ENCODE measurements at regions not wholly inside any gene's neighbourhood (a gene's known extent, or its start where the extent isn't known, plus 50 kb on each side); places are given as distances from the start of the nearest gene placed in this dataset.

DNA sequence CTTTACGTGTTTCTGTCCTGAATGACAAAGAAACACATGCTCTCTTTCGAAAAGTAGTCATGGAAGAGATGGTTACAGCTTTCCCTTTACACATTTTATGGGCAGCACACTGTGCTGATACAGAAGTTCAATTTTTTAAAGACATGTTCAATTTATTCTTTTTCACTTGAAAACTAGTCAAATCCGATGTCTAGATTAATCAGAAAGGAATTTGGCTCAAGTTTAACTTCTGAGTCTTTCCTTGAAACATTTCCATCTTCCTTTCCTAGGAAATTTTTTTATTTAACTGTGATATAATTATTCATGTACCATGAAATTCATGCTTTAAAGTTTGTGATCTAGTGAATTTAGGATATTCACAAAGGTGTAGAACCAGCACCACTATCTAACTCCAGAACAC lies 360.1 kb downstream of the TNS3 start:
- H3K27ac Mint-ChIP-seq: no peak overlapping the region
- intact Hi-C loops (cut with micrococcal nuclease): no loop called here
- H3K4me1 ChIP-seq (ENCODE audit: control insufficient read depth in 2 of 2, insufficient read depth in 2 of 2, low read length in 2 of 2): peaks cover 9 to 25% of the 10 kb centered on the region in 2 donors
- H3K27me3 Mint-ChIP-seq: peaks cover 7% of the 10 kb centered on the region
- peaks cover 25% of the 10 kb centered on the region for H3K4me1 Mint-ChIP-seq
- DNase-seq: no peak
- no peak overlapping the region for H3K4me3 ChIP-seq (ENCODE audit: control extremely low read depth in 1 of 5, extremely low read depth in 1 of 5, insufficient read depth in 1 of 5, low read depth in 2 of 5, low read length in 4 of 5)
- H3K27ac ChIP-seq (ENCODE audit: low read length in 2 of 2): no peak overlapping the region
- no peaks in the 10 kb centered on the region for H3K9me3 ChIP-seq (ENCODE audit: control extremely low read depth in 1 of 3, control insufficient read depth in 2 of 3, insufficient read depth in 1 of 3, low read length in 2 of 3)
- no peak overlapping the region for H3K4me3 Mint-ChIP-seq
- POLR2A ChIA-PET: no interaction called here
- no peaks in the 10 kb centered on the region for H3K9me3 Mint-ChIP-seq (ENCODE audit: insufficient read depth)
- H4K20me1 ChIP-seq (ENCODE audit: control insufficient read depth, insufficient read depth, low read length, poor library complexity, severe bottlenecking): no peaks in the 10 kb centered on the region
- CTCF ChIA-PET: interaction anchor here (0.9 kb wide), 1 partner anchor 45 kb away, joined by 3 read pairs; no protein-coding TSS in a partner anchor
- peaks cover 0 to 2% (median 0%) of the 10 kb centered on the region in 4 experiments for H3K27me3 ChIP-seq (replicated peaks in 1 of 4; ENCODE audit: control extremely low read depth in 1 of 4, control insufficient read depth in 3 of 4, insufficient read depth in 4 of 4, low read length in 3 of 4)
- no peak for TF ChIP-seq EZH2 (IDR thresholded peaks at IDR 0.05; ENCODE audit: borderline replicate concordance, insufficient read depth, low read depth, low read length, poor library complexity, severe bottlenecking)
- TF ChIP-seq, protein P1, sequence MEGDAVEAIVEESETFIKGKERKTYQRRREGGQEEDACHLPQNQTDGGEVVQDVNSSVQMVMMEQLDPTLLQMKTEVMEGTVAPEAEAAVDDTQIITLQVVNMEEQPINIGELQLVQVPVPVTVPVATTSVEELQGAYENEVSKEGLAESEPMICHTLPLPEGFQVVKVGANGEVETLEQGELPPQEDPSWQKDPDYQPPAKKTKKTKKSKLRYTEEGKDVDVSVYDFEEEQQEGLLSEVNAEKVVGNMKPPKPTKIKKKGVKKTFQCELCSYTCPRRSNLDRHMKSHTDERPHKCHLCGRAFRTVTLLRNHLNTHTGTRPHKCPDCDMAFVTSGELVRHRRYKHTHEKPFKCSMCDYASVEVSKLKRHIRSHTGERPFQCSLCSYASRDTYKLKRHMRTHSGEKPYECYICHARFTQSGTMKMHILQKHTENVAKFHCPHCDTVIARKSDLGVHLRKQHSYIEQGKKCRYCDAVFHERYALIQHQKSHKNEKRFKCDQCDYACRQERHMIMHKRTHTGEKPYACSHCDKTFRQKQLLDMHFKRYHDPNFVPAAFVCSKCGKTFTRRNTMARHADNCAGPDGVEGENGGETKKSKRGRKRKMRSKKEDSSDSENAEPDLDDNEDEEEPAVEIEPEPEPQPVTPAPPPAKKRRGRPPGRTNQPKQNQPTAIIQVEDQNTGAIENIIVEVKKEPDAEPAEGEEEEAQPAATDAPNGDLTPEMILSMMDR (IDR thresholded peaks at IDR 0.05): no peak
- no peaks in the 10 kb centered on the region for H3K36me3 ChIP-seq (replicated peaks in 1 of 2; ENCODE audit: control extremely low read depth in 1 of 2, control insufficient read depth in 1 of 2, extremely low read depth in 1 of 2, insufficient read depth in 2 of 2, low read length in 1 of 2)
- H3K9ac ChIP-seq (ENCODE audit: low read length): no peak overlapping the region
- H2AFZ ChIP-seq (ENCODE audit: insufficient read depth, low read depth, low read length, poor library complexity, severe bottlenecking): no peak overlapping the region
- WGBS (ENCODE audit: insufficient coverage): no CpG with 5 or more reads among the region's 3 CpGs
- ATAC-seq (ENCODE audit: low read depth): no peak
- no peak overlapping the region for H3K4me2 ChIP-seq (replicated peaks; ENCODE audit: low read depth, low read length, poor library complexity, severe bottlenecking)
- no peaks in the 10 kb centered on the region for H3K79me2 ChIP-seq (ENCODE audit: control insufficient read depth, insufficient read depth, low read length)

DNA sequence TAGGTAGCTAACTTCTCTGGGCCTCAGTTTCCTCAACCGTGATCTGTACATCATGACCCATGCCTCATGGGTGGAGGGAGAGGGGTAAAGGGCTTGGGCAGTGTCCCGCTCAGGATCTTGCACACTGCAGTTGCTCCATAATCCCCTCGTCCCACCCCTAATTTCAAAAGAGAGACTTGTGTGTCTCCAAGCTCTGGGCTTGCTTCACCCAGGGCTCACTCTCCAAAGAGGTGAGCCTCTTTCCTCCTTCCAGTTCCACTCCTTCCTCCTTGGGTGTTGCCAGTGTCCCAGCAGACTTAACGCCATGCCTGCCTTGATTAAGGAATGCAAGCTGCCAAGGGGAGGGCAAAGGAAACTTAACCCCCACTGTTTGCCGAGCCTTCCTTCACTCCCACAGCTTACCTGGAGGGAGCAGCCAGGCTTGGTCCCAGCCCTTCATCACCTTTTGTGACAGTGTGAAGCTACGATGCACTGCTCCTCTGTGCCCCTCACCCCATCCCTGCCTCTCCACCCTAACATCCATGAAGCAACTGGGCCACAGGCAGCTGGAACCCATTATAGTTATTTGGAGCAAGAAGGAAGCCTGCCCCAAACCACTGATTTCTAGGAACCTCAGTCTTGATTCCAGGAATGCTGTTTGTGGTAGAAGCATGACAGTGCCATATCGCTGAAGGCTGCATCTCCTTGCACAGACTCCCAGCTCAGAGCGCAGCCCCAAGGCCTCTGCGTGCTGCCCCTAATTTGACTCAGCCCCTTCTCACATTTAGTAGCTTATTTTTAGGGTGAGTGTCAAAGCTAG lies 363.3 kb downstream of the TNS3 start:
- ChIA-PET POLR2A (no interaction called here), CTCF (interaction anchor here (0.8 kb wide), 1 partner anchor 48 kb away, joined by 3 read pairs; no protein-coding TSS in a partner anchor)
- no peak overlapping the region for H2AFZ ChIP-seq (ENCODE audit: insufficient read depth, low read depth, low read length, poor library complexity, severe bottlenecking)
- Mint-ChIP-seq H3K27ac (no peak overlapping the region), H3K4me1 (peaks cover 6% of the 10 kb centered on the region), H3K9me3 (ENCODE audit: insufficient read depth) (no peaks in the 10 kb centered on the region), H3K27me3 (no peaks in the 10 kb centered on the region), H3K4me3 (no peak overlapping the region)
- no peak for ATAC-seq (ENCODE audit: low read depth)
- H3K27ac ChIP-seq (ENCODE audit: low read length in 2 of 2): no peak overlapping the region
- H3K4me2 ChIP-seq (replicated peaks; ENCODE audit: low read depth, low read length, poor library complexity, severe bottlenecking): no peak overlapping the region
- H3K4me3 ChIP-seq (ENCODE audit: control extremely low read depth in 1 of 5, extremely low read depth in 1 of 5, insufficient read depth in 1 of 5, low read depth in 2 of 5, low read length in 4 of 5): no peak overlapping the region
- WGBS (ENCODE audit: insufficient coverage): 65% methylated on average over 5 of the region's 9 CpGs
- intact Hi-C loops (cut with micrococcal nuclease): no loop called here
- H3K4me1 ChIP-seq (ENCODE audit: control insufficient read depth in 2 of 2, insufficient read depth in 2 of 2, low read length in 2 of 2): peaks cover 0 to 9% of the 10 kb centered on the region in 2 donors
- no peaks in the 10 kb centered on the region for H3K36me3 ChIP-seq (replicated peaks in 1 of 2; ENCODE audit: control extremely low read depth in 1 of 2, control insufficient read depth in 1 of 2, extremely low read depth in 1 of 2, insufficient read depth in 2 of 2, low read length in 1 of 2)
- H3K27me3 ChIP-seq (replicated peaks in 1 of 4; ENCODE audit: control extremely low read depth in 1 of 4, control insufficient read depth in 3 of 4, insufficient read depth in 4 of 4, low read length in 3 of 4): peaks cover 0 to 2% (median 0%) of the 10 kb centered on the region in 4 experiments
- H3K9ac ChIP-seq (ENCODE audit: low read length): no peak overlapping the region
- no peak for DNase-seq
- TF ChIP-seq, protein P1 (IDR thresholded peaks at IDR 0.05): no peak
- TF ChIP-seq EZH2 (IDR thresholded peaks at IDR 0.05; ENCODE audit: borderline replicate concordance, insufficient read depth, low read depth, low read length, poor library complexity, severe bottlenecking): no peak
- H4K20me1 ChIP-seq (ENCODE audit: control insufficient read depth, insufficient read depth, low read length, poor library complexity, severe bottlenecking): no peaks in the 10 kb centered on the region
- H3K79me2 ChIP-seq (ENCODE audit: control insufficient read depth, insufficient read depth, low read length): no peaks in the 10 kb centered on the region
- no peaks in the 10 kb centered on the region for H3K9me3 ChIP-seq (ENCODE audit: control extremely low read depth in 1 of 3, control insufficient read depth in 2 of 3, insufficient read depth in 1 of 3, low read length in 2 of 3)
